Body of pancreas (tissue), 4 donors: ENCODE measurements at regions not wholly inside any gene's neighbourhood (a gene's known extent, or its start where the extent isn't known, plus 50 kb on each side); places are given as distances from the start of the nearest gene placed in this dataset.

Source experiments
- ATAC-seq: fragments of 150-250 bp; one replicate; pipeline ENCODE4 v1.9.1; 2016
- DNase-seq, 4 donors: peaks; one replicate each; pipeline ENCODE4 v3.0.0-alpha.2; 2019
- H3K27ac ChIP-seq, 4 donors: fragments of 200-600 bp; sonication (generic); 1 replicate in 3 of 4; 2 replicates in 1 of 4; pipeline versions ENCODE4 v1.5.1 to v1.6.1; 2016 to 2019; ENCODE audit warnings: mild to moderate bottlenecking in 1 of 4, mixed read lengths in 1 of 4, moderate library complexity in 1 of 4
- H3K27me3 ChIP-seq, 2 donors: fragments of 200-600 bp; sonication (generic); one replicate each; pipeline ENCODE4 v1.6.0; 2016; ENCODE audit warnings: mild to moderate bottlenecking in 1 of 2
- H3K36me3 ChIP-seq, 2 donors: fragments of 200-600 bp; sonication (generic); replicated peaks in 1 of 2; 2 replicates each; pipeline ENCODE4 v1.5.1; 2016; ENCODE audit warnings: low read depth in 2 of 2; ENCODE audit not compliant: insufficient read depth in 1 of 2
- H3K4me1 ChIP-seq: fragments of 200-600 bp; sonication (generic); one replicate; pipeline ENCODE4 v1.6.0; 2016
- H3K4me3 ChIP-seq, 2 donors: fragments of 200-600 bp; sonication (generic); 1 replicate in 1 of 2; 2 replicates in 1 of 2; pipeline ENCODE4 v1.5.1; 2016 to 2019
- H3K9me3 ChIP-seq, 3 donors: fragments of 200-600 bp; sonication (generic); 1 replicate in 2 of 3; 2 replicates in 1 of 3; pipeline ENCODE4 v1.5.1; 2016
- CTCF ChIP-seq, 7 experiments: fragments of 450-650 bp in 4 of 7; fragments of 200-600 bp in 3 of 7; sonication (generic) in 3 of 7; IDR thresholded peaks; one replicate each; pipeline ENCODE4 v1.5.1; 2016 to 2019; ENCODE audit warnings: antibody characterized with exemption in 7 of 7
- POLR2A ChIP-seq, 3 donors: fragments of 450-650 bp; IDR thresholded peaks; one replicate each; pipeline ENCODE4 v1.6.1; 2016; ENCODE audit warnings: antibody characterized with exemption in 3 of 3, mild to moderate bottlenecking in 2 of 3
- WGBS, 2 donors: methylation state at CpG; one replicate each; pipeline ENCODE4 v1.1.5; 2017; 5-methylcytosine and 5-hydroxymethylcytosine counted together
- intact Hi-C: fragments of 100-400 bp; cut with DNase I; formaldehyde crosslinking; loops from one replicate; pipeline ENCODE4 v1.15.1; 2023

- no peak for ATAC-seq
- no peak overlapping the region for H3K4me3 ChIP-seq
- intact Hi-C loops, result loop anchor here (10.0 kb wide), 1 partner anchor 536 kb away; no protein-coding TSS in a partner anchor
- WGBS, 2 donors, result 48 to 59% methylated on average over 9 of the region's 9 CpGs
- no peak for DNase-seq
- H3K9me3 ChIP-seq, result no peaks in the 10 kb centered on the region
- H3K27me3 ChIP-seq, result peaks cover 0 to 4% of the 10 kb centered on the region in 2 donors
- TF ChIP-seq POLR2A (IDR thresholded peaks at IDR 0.05) (no peak), CTCF (IDR thresholded peaks at IDR 0.05) (no peak)
- H3K4me1 ChIP-seq, result peaks cover 18% of the 10 kb centered on the region
- no peak overlapping the region for H3K27ac ChIP-seq
- H3K36me3 ChIP-seq, result no peaks in the 10 kb centered on the region
Measured at GRCh38 chr20:59400708-59401107, 100.3 kb downstream of the EDN3 start.

GRCh38 chr20:59402681-59403080 lies 102.3 kb downstream of the EDN3 start:
- H3K9me3 ChIP-seq, result no peaks in the 10 kb centered on the region
- H3K36me3 ChIP-seq, result no peaks in the 10 kb centered on the region
- peak overlapping the region in 2 of 4 donors; percentile 2 to 20 for H3K27ac ChIP-seq
- 7% methylated on average over 9 of the region's 9 CpGs for WGBS, 2 donors
- TF ChIP-seq POLR2A (IDR thresholded peaks at IDR 0.05) (no peak), CTCF (IDR thresholded peaks at IDR 0.05) (peak in 4 of 7 experiments; percentile 11 to 37 (median 31))
- peak; percentile 28 to 61 (median 51) for DNase-seq
- H3K4me1 ChIP-seq, result peaks cover 18% of the 10 kb centered on the region
- no peak overlapping the region for H3K4me3 ChIP-seq
- H3K27me3 ChIP-seq, result peaks cover 0 to 4% of the 10 kb centered on the region in 2 donors
- ATAC-seq, result peak; percentile 71
- intact Hi-C loops, result loop anchor here (10.0 kb wide), 1 partner anchor 538 kb away; no protein-coding TSS in a partner anchor

GRCh38 chr20:59403261-59403961 lies 103.0 kb downstream of the EDN3 start:
- Histone ChIP-seq H3K4me1 (peaks cover 18% of the 10 kb centered on the region), H3K9me3 (no peaks in the 10 kb centered on the region), H3K27ac (peak overlapping the region in 2 of 4 donors; percentile 2 to 20), H3K4me3 (no peak overlapping the region), H3K36me3 (no peaks in the 10 kb centered on the region), H3K27me3 (peaks cover 0 to 4% of the 10 kb centered on the region in 2 donors)
- 3 to 12% methylated on average over 16 to 42 of the region's 46 CpGs for WGBS, 2 donors
- TF ChIP-seq POLR2A (IDR thresholded peaks at IDR 0.05) (no peak), CTCF (IDR thresholded peaks at IDR 0.05) (peak; percentile 86 to 99 (median 95))
- intact Hi-C loops, result loop anchor here (10.0 kb wide), 1 partner anchor 539 kb away; no protein-coding TSS in a partner anchor
- ATAC-seq (peak; percentile 69), DNase-seq (peak; percentile 52 to 70 (median 57))

- H3K9me3 ChIP-seq, result no peaks in the 10 kb centered on the region
- ATAC-seq (no peak), DNase-seq (no peak)
- H3K36me3 ChIP-seq, result no peaks in the 10 kb centered on the region
- H3K27me3 ChIP-seq, result peaks cover 0 to 4% of the 10 kb centered on the region in 2 donors
- H3K27ac ChIP-seq, result no peak overlapping the region
- 26 to 57% methylated on average over 4 to 9 of the region's 9 CpGs for WGBS, 2 donors
- no peak overlapping the region for H3K4me3 ChIP-seq
- intact Hi-C loops, result loop anchor here (10.0 kb wide), 1 partner anchor 539 kb away; no protein-coding TSS in a partner anchor
- peaks cover 18% of the 10 kb centered on the region for H3K4me1 ChIP-seq
- TF ChIP-seq CTCF (IDR thresholded peaks at IDR 0.05) (peak in 1 of 7 experiments; percentile 34), POLR2A (IDR thresholded peaks at IDR 0.05) (no peak)
Measured at GRCh38 chr20:59403962-59404314, 103.5 kb downstream of the EDN3 start.
